Peyer's patch (tissue), 4 donors: ENCODE measurements at regions not wholly inside any gene's neighbourhood (a gene's known extent, or its start where the extent isn't known, plus 50 kb on each side); places are given as distances from the start of the nearest gene placed in this dataset.

Experiments used
- POLR2A ChIP-seq, 2 donors: fragments of 450-650 bp; IDR thresholded peaks; one replicate each; pipeline ENCODE4 v1.5.1; 2017; ENCODE audit warnings: antibody characterized with exemption in 2 of 2, mild to moderate bottlenecking in 2 of 2, moderate library complexity in 2 of 2
- TF ChIP-seq, protein P1 (sequence below), 6 experiments: fragments of 450-650 bp in 4 of 6; fragments of 200-600 bp in 2 of 6; sonication (generic) in 1 of 6; IDR thresholded peaks; one replicate each; pipeline ENCODE4 v1.5.1; 2017 to 2019; ENCODE audit warnings: antibody characterized with exemption in 6 of 6, mild to moderate bottlenecking in 3 of 6, moderate library complexity in 1 of 6

DNA sequence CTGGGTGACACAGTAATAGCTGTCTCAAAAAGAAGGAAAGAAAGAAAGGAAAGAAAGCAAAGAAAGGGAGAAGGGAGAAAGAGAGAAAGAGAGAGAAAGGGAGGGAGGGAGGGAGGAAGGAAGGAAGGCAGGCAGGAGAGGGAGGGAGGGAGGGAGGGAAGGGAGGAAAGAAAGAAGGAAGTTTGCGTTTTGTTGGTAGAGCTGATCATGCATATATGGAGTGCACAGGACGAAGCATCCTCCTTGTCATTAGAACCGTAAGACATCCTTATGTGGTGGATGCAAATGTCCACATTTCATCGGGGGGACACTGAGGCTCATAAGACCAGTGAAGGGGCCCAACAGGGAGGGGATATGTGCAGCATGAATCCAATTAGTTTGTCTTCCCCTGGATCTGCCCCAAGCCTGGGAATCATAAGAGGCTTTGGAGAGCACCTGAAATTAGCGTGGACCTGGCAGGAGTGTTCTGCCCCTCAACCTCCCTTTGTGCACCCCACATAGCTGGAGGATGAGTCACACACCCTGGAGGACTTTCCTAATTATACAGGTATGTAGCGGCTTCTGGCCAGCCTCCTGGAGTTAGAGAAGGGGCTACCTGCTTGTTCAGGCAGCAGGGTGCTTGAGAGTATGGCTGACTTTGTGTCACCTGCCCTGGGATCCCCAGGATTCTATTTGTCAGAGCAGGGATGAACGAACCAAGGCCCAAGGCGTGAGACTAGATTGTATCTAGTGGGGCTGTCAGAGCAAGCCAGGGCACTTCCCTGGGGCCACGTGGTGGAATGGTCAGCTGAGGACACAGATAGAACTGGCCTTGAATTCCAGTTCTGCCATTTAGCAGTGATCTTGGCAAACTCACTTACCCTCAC lies 119.7 kb upstream of the CD82 start:
- TF ChIP-seq POLR2A (IDR thresholded peaks at IDR 0.05): no peak
- TF ChIP-seq, protein P1, sequence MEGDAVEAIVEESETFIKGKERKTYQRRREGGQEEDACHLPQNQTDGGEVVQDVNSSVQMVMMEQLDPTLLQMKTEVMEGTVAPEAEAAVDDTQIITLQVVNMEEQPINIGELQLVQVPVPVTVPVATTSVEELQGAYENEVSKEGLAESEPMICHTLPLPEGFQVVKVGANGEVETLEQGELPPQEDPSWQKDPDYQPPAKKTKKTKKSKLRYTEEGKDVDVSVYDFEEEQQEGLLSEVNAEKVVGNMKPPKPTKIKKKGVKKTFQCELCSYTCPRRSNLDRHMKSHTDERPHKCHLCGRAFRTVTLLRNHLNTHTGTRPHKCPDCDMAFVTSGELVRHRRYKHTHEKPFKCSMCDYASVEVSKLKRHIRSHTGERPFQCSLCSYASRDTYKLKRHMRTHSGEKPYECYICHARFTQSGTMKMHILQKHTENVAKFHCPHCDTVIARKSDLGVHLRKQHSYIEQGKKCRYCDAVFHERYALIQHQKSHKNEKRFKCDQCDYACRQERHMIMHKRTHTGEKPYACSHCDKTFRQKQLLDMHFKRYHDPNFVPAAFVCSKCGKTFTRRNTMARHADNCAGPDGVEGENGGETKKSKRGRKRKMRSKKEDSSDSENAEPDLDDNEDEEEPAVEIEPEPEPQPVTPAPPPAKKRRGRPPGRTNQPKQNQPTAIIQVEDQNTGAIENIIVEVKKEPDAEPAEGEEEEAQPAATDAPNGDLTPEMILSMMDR (IDR thresholded peaks at IDR 0.05): no peak
